Tibial nerve (tissue), 4 donors: ENCODE measurements at regions not wholly inside any gene's neighbourhood (a gene's known extent, or its start where the extent isn't known, plus 50 kb on each side); places are given as distances from the start of the nearest gene placed in this dataset.
"Not testable (repeated sequence)": the region's sequence is repeated elsewhere in the genome, so short reads cannot be mapped to it uniquely, and the experiment has no call there.

ENCODE experiments used
- DNase-seq, 2 donors: peaks; one replicate each; pipeline ENCODE4 v3.0.0-alpha.2; 2019; ENCODE audit warnings: low spot score in 2 of 2
- H3K27ac ChIP-seq, 4 donors: fragments of 200-600 bp; sonication (generic) in 3 of 4; one replicate each; pipeline ENCODE4 v1.5.1; 2017 to 2019; ENCODE audit warnings: mild to moderate bottlenecking in 1 of 4
- H3K27me3 ChIP-seq, 2 donors: fragments of 200-600 bp; sonication (generic) in 1 of 2; one replicate each; pipeline versions ENCODE4 v1.5.1 to v1.6.0; 2017 to 2019
- H3K36me3 ChIP-seq, 3 donors: fragments of 200-600 bp; sonication (generic); one replicate each; pipeline ENCODE4 v1.5.1; 2018 to 2019
- H3K4me1 ChIP-seq, 4 donors: fragments of 200-600 bp; sonication (generic) in 3 of 4; one replicate each; pipeline ENCODE4 v1.5.1; 2017 to 2019
- H3K4me3 ChIP-seq, 4 donors: fragments of 200-600 bp; sonication (generic) in 3 of 4; one replicate each; pipeline ENCODE4 v1.5.1; 2017 to 2019; ENCODE audit warnings: mild to moderate bottlenecking in 1 of 4, moderate library complexity in 1 of 4
- H3K9me3 ChIP-seq, 4 donors: fragments of 200-600 bp; sonication (generic) in 3 of 4; one replicate each; pipeline ENCODE4 v1.5.1; 2017 to 2019
- CTCF ChIP-seq, 5 experiments: fragments of 200-600 bp in 3 of 5; fragments of 450-650 bp in 2 of 5; sonication (generic) in 3 of 5; IDR thresholded peaks; one replicate each; pipeline ENCODE4 v1.5.1; 2016 to 2019; ENCODE audit warnings: antibody characterized with exemption in 5 of 5, mild to moderate bottlenecking in 3 of 5, moderate library complexity in 2 of 5
- EP300 ChIP-seq, 2 donors: sonication (generic); formaldehyde crosslinking; IDR thresholded peaks; one replicate each; pipeline ENCODE4 v1.6.1; 2017; ENCODE audit warnings: antibody characterized with exemption in 2 of 2, mild to moderate bottlenecking in 1 of 2
- POLR2A ChIP-seq, 2 donors: fragments of 450-650 bp; IDR thresholded peaks; one replicate each; pipeline ENCODE4 v1.6.1; 2017; ENCODE audit warnings: antibody characterized with exemption in 2 of 2, mild to moderate bottlenecking in 2 of 2, moderate library complexity in 2 of 2
- WGBS, 2 donors: methylation state at CpG; one replicate each; pipeline ENCODE4 v1.1.5; 2018; 5-methylcytosine and 5-hydroxymethylcytosine counted together

GRCh38 chr11:71165771-71166170 lies 86.6 kb downstream of the SHANK2 start:
- no peaks in the 10 kb centered on the region for H3K27me3 ChIP-seq
- H3K4me3 ChIP-seq, result no peak overlapping the region
- H3K4me1 ChIP-seq, result no peaks in the 10 kb centered on the region
- no peak for DNase-seq
- WGBS, 2 donors, result 81 to 91% methylated on average over 9 to 12 of the region's 12 CpGs
- no peak overlapping the region for H3K27ac ChIP-seq
- TF ChIP-seq CTCF (IDR thresholded peaks at IDR 0.05), result no peak
- no peak for TF ChIP-seq EP300 (IDR thresholded peaks at IDR 0.05)
- no peak for TF ChIP-seq POLR2A (IDR thresholded peaks at IDR 0.05)
- no peaks in the 10 kb centered on the region for H3K36me3 ChIP-seq
- no peaks in the 10 kb centered on the region for H3K9me3 ChIP-seq

GRCh38 chr11:71164621-71165020 lies 87.8 kb downstream of the SHANK2 start:
- H3K27ac ChIP-seq, result no peak overlapping the region
- no peaks in the 10 kb centered on the region for H3K36me3 ChIP-seq
- no peak for TF ChIP-seq EP300 (IDR thresholded peaks at IDR 0.05)
- no peak for TF ChIP-seq CTCF (IDR thresholded peaks at IDR 0.05)
- no peak for TF ChIP-seq POLR2A (IDR thresholded peaks at IDR 0.05)
- no peaks in the 10 kb centered on the region for H3K27me3 ChIP-seq
- H3K4me1 ChIP-seq, result no peaks in the 10 kb centered on the region
- no peak for DNase-seq
- WGBS, 2 donors, result 81 to 92% methylated on average over 7 of the region's 7 CpGs
- no peak overlapping the region for H3K4me3 ChIP-seq
- H3K9me3 ChIP-seq, result no peaks in the 10 kb centered on the region

DNA sequence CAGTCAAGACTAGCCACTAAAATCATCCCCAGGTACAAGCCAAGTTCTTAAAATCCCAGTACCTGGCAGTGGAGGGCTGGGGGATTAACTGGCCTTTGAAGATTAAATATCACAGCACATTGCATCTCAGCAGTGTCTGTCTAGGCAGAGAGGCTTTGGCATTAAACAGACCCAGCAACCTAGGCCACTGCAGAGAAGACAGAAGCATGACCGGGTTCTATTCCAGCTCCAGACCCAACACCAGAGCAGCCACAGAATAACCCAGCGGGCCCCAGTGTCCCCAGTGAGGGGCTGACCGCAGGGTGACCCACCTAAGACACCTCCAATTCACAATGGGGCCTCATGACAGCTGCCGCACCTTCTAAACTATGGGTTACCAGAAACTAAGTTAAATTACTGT lies 88.2 kb downstream of the SHANK2 start:
- H3K4me3 ChIP-seq, result no peak overlapping the region
- H3K4me1 ChIP-seq, result no peaks in the 10 kb centered on the region
- no peaks in the 10 kb centered on the region for H3K36me3 ChIP-seq
- TF ChIP-seq CTCF (IDR thresholded peaks at IDR 0.05) (no peak), POLR2A (IDR thresholded peaks at IDR 0.05) (no peak), EP300 (IDR thresholded peaks at IDR 0.05) (no peak)
- H3K27ac ChIP-seq, result no peak overlapping the region
- no peaks in the 10 kb centered on the region for H3K9me3 ChIP-seq
- 85 to 95% methylated on average over 4 of the region's 4 CpGs for WGBS, 2 donors
- no peak for DNase-seq
- H3K27me3 ChIP-seq, result no peaks in the 10 kb centered on the region

GRCh38 chr11:71163371-71163770 lies 89.0 kb downstream of the SHANK2 start:
- Histone ChIP-seq H3K4me1 (no peaks in the 10 kb centered on the region), H3K36me3 (no peaks in the 10 kb centered on the region), H3K4me3 (no peak overlapping the region), H3K27ac (no peak overlapping the region), H3K9me3 (peaks cover 0 to 4% (median 0%) of the 10 kb centered on the region in 4 donors), H3K27me3 (no peaks in the 10 kb centered on the region)
- TF ChIP-seq CTCF (IDR thresholded peaks at IDR 0.05) (no peak), POLR2A (IDR thresholded peaks at IDR 0.05) (no peak), EP300 (IDR thresholded peaks at IDR 0.05) (no peak)
- WGBS, 2 donors, result 63 to 73% methylated on average over 3 of the region's 3 CpGs
- DNase-seq, result no peak

DNA sequence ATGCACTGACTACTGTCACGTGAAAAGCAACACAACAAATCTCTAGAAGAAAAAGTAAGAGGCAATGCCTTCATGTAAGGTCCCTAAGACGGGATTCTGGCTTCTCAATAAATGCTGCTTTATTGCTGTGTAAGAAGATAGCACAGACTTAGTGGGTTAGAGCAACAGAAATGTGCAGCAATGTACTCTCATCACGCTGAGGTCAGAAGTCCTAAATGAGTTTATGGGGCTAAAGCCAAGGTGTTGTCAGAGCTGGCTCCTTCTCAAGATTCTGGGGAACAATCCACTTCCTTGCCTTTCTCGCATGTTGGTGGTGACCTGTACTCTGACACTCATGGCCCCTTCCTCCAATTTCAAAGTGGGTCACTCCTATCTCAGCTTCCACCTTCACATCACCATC lies 93.4 kb downstream of the SHANK2 start:
- Histone ChIP-seq H3K36me3 (no peaks in the 10 kb centered on the region), H3K27ac (no peak overlapping the region), H3K4me3 (no peak overlapping the region), H3K9me3 (peaks cover 0 to 4% (median 0%) of the 10 kb centered on the region in 4 donors), H3K4me1 (no peaks in the 10 kb centered on the region), H3K27me3 (no peaks in the 10 kb centered on the region)
- TF ChIP-seq EP300 (IDR thresholded peaks at IDR 0.05) (no peak), CTCF (IDR thresholded peaks at IDR 0.05) (no peak), POLR2A (IDR thresholded peaks at IDR 0.05) (no peak)
- no peak for DNase-seq
- 71 to 75% methylated on average over 4 of the region's 4 CpGs for WGBS, 2 donors

GRCh38 chr11:71157676-71158075 lies 94.7 kb downstream of the SHANK2 start:
- WGBS, 2 donors, result 85 to 93% methylated on average over 5 of the region's 5 CpGs
- not testable (repeated sequence) for H3K27ac ChIP-seq, H3K36me3 ChIP-seq, H3K4me3 ChIP-seq, H3K9me3 ChIP-seq, H3K4me1 ChIP-seq, H3K27me3 ChIP-seq, DNase-seq
